HG03439 (cell line): ENCODE measurements at regions not wholly inside any gene's neighbourhood (a gene's known extent, or its start where the extent isn't known, plus 50 kb on each side); places are given as distances from the start of the nearest gene placed in this dataset.
A peak's percentile ranks its signal among the peaks of the same experiment; 100 is the strongest.

ENCODE experiments used
- ATAC-seq: cut with Tn5 transposase; IDR thresholded peaks from one replicate; pipeline ENCODE4 v1.9.1; 2021; ENCODE audit warnings: mild to moderate bottlenecking, moderate library complexity; ENCODE audit not compliant: unreplicated experiment

DNA sequence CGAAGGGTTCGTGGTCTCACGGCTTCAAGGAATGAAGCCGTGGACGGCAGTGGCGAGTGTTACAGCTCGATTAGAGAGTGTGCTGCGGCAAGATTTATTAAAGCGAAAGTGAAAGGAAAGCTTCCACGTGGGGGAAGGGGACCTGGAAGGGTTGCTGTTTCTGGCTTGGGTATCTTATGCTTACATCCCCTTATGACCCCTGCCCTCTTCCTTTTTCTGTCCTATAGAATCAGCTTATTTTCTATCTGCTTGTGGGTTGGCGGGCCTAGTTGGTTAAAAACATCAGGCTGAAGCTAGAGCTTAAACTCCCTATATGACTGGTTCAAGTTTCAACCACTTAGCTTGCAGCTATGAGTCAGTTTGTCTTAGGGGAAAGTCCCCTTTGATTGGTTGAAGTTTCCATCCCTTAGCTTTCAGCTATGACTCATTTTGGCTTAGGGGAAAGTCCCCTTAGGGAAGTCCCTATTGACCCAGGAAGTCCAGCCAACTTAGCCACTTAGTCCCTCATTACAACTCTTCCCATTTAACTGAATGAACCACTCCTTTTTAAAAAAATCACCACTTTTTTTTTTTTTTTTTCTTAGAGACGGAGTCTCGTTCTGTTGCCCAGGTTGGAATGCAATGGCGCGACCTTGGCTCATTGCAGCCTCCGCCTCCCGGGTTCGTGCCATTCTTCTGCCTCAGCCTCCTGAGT, 1494.7 kb upstream of the TMEM132C start:
- ATAC-seq, result peak; percentile 76

DNA sequence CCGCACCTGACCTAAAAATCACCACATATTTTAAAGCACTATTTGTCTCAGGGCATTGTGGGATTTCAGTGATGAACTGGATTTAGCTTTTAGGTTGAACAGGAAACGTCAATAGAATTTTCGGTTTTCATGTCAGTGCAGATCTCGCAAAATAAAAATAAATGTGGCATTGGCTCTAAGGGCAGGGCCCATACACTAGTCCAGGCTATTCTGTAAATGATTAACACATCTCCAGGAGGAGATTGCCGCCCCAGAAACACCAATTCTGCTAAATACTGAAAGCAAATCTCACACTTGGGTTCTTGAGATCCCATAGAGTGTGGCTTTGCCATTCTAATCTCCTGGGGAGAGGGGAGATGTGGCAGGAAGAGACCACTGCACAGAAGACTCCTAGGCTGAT, 1494.0 kb upstream of the TMEM132C start:
- ATAC-seq, result peak; percentile 21

DNA sequence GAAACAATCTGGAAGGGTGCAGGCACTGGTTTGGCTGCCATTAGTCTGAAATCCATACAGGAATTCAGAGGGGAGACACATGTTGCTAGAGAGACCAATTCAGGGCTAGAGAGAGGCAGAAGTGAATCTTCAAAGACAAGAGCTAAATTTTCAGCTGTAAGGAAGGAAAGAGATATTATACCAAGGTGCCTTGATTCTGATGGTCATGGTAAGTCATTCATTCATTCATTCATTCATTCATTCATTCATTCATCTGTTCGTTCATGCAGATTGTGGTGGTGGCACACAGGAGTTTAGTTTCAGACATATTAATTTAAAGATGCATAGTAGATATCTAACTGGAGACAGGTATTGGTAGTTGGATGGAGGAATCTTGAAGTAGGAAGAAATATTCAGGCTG, 1493.5 kb upstream of the TMEM132C start:
- ATAC-seq, result no peak

DNA sequence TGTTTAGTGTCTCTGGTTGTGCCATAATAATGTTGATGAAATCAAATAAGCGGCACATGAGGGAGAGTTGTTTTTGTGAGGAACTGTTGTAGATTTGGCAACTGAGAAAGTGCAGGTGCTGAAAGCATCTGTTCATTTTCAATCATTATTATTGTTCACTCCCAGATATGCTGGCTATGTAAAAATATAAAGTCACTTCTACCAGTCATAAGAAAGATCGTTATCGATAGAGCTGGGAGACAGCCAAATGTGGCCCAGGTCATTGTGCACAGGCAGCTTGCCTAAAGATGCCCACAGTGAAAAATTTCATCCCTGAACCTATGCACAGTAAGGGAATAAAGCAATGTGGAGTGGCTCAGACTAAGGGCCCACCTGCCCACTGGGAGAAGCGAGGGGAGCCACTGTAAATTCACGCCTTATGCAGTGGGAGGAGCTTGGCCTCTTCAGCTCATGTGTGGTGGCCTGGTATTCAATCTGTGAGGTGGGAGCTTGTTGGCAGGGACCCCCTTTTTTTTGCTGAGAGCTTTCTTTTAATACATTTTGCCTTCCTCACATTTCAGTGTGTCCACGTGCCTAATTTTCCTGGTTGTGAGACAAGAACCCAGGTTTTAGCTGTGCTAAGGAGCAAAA, 1490.8 kb upstream of the TMEM132C start:
- ATAC-seq, result no peak

DNA sequence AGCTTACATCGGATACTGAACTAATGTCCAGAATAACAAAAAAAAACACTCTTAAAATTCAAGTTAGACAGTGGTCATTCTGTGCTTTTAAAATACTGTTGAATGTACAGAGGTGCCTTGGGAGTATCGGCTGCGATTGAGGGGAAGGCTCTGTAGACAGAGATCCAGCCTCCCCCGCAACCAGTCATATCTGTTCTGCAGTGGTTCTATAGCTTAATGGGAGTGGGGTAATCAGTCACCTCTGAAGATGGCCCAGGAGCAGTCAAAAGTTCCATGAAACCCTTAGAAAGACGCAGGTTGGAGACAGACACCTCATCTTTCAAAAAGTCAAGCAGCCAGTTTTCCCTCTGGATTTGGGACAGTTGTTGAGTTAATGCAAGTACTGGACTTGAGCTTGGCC, 1486.6 kb upstream of the TMEM132C start:
- ATAC-seq, result no peak

DNA sequence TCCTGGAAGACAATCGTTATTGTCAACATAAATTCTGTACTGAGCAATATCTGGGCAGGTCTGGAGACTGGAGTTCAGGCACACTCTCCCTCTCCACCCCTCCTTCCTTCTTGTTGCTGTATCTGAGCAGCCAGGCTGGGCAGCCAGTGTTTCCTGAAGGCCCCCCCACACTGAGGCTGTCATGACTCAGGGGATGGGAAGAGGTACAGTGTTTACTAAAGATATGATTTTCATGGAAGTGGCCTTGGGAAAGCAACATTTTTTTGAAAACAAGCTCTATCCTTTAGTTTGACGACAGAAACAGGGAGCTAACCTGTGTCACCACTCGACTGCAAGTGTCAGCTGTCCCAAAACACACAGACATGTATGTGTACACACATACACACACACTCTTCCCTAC, 1485.4 kb upstream of the TMEM132C start:
- no peak for ATAC-seq

DNA sequence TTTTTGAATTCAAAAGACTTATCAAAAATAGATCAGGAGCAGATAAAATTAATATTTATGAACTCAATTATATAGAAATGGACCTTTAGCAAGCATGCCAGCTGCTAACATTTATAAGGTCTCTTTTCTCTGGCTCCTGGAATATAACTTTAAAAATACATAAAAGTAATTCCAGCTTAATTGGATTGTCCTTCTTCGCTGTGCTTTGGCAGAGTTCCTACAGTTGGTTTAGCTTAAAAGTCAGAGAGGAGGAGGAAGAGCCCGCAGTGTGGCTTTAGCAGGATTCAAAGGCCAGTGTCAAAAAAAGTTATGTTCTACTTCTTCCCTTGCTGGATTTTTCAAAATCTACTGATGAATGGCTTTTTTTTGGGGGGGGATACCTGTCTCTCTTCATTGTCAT, 1484.9 kb upstream of the TMEM132C start:
- no peak for ATAC-seq

DNA sequence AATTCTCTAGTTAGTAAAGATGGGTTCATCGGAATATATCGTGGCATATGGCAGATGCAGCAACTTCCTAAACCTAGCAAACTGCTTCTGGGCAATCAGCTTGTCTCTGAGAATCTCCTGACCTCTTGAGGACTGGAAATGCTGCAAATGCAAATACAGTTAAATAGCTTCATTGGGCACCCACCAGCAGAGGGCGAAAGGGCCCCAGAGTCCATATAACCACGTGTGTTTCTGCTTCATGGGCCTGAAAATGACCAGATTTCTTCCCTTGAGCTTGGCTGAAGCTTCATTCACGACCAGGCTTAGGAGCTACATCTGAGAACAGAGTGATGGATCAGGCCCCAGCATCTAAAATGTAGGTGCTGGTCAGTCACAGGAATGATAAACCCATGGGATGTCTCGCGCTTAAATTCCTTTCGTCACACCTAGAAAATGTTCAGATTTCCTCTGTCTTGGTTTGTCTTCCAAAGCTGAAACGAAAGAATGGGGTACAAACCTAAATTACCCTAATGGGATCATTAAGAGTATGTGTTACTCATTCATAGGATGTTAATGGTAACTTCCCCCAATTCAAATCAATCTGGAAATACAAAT, 1482.5 kb upstream of the TMEM132C start:
- ATAC-seq, result no peak

DNA sequence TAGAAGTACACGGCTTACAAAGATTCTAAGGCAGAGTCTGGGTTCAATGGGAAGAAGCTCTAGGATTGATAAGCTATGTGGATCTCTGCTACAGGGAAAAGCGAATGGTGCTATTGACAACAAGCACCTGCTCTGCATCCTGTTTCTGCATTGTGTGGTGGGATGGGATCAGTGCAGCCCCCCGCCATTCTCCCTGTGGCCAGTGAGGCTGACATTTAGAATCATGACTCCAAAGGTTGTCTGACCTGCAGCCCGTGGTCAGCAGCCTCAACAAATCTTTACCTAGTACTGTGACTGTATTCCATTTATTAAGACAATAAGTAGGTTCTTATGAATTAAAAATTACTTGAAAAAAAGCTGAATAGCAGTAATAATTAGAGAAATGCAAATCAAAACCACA, 1477.0 kb upstream of the TMEM132C start:
- ATAC-seq, result no peak

DNA sequence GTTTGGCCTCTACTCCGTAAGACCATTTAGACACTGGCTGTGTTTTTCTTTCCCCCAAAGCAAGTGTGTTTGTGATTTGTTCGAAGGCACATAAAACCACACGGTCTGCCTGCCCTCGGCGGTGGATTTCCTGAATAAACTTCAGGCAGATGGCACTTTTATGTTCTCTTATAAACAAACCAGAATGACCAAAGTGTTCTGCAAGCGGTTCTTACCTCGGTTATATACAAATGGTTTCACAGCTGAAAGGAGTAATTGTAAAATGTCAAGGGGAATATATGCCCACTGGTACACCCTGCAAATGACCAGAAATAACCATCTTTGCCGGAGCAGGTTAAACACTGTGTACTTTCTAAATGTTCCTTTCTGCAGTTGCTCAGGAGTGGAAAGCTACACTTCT, 1475.8 kb upstream of the TMEM132C start:
- ATAC-seq, result no peak

DNA sequence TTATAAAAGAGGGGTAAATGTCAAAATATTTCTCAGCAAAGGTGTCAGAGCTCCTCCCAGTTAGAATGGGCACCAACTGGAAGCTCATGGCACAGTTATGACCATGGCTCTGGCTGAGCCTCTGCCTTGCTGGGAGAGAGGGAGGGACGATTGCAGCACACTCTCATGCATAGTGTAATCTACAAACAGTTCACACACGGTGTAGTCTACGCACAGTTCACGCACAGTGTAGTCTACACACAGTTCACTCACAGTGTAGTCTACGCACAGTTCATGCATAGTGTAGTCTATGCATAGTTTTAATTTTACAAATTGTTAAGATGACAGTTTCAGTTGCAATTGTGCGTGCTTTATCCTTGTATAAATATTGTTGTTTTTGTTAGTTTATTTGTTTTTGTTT, 1474.6 kb upstream of the TMEM132C start:
- no peak for ATAC-seq

DNA sequence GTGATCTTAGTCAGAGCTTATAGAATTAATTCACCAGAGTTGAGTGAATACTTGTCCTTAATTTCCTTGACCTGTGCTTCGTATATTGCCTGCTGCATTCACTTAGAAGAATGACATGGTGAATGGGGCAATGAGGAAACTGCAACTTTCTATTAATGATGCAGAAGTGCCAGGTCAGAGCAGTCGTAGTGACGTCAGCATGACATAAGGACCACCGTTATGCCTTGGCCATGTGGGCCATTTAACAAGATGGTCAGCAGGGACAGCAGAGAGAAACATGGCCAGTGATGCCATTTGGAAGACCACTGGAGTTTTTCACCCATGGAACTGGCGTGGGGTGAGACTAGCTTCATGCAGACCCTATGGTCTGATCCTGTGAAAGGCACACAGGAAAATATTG, 1469.4 kb upstream of the TMEM132C start:
- ATAC-seq, result no peak

DNA sequence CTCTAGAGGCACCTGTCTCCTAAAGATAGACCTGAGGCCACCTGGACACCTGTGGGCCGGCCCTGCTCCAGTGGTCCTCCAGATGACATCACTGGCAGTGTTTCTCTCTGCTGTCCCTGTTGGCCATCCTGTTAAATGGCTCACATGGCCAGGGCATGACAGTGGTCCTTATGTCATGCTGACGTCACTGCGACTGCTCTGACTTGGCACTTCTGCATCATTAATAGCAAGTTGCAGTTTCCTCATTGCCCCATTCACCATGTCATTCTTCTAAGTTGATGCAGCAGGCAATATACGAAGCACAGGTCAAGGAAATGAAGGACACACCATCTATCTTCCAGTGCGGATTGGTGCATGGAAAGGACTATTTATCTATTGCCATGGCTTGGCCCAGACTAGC, 1468.5 kb upstream of the TMEM132C start:
- ATAC-seq, result no peak

DNA sequence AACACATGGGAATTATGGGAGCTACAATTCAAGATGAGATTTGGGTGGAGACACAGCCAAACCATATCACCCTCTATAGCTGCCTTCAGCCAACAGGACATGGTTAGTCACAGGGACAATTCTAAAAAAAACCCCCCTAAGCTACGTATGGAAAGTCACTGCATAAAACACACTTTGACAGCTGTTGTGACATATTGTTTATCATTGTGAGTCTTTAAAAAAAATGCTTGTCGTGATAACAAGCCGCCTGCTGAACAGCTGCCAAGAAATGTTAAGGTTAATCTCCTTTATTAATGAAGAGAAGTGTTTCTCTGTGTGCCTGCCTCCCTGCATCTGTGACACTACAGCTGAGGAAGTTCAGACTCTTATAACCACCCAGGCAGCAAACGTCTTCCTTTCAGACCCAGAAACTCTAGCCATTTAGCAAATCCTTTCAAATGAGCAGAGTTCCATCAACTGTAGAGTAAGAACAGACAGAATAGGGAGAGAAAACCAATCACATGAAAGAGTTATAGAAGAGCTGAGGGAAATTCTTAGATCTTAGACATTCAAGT, 1459.6 kb upstream of the TMEM132C start:
- ATAC-seq, result no peak

DNA sequence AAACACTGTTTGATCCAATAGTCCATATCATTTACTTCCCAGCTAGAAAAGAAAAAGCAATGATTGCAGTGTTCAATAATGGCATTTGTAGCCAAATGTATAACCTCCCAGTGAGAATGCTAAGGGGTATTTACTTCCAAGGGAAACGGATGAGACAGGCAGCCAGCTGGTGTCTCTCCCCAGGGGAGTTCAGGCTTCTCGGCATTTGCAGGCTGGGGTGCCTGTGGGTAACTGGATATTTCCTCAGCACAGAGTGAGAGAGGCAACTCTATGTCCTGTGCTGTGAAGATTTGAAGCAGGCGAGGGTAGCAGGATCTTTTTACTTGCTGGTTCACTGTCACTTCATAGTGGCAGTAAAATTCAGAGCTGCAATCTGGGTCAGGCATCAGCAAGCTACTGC, 1455.6 kb upstream of the TMEM132C start:
- ATAC-seq, result no peak

DNA sequence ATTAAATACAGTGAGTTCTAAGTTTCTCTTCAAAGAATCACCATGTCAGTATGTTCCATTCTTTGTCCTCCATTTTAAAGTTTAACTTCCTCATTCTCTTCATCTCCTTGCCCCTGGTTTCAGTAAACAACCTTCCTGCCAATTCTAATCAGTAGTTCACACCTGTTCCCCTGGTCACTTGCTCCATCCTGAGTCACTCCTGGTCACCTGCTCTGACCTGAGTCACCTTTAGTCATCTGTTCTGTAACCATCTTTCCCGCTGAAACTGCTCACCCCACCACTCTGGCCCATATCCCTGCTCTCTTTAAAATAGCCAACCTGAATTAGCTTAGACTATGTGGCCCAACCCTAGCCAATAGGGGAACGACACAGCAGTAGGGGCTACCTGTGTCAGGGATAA, 1447.4 kb upstream of the TMEM132C start:
- no peak for ATAC-seq

DNA sequence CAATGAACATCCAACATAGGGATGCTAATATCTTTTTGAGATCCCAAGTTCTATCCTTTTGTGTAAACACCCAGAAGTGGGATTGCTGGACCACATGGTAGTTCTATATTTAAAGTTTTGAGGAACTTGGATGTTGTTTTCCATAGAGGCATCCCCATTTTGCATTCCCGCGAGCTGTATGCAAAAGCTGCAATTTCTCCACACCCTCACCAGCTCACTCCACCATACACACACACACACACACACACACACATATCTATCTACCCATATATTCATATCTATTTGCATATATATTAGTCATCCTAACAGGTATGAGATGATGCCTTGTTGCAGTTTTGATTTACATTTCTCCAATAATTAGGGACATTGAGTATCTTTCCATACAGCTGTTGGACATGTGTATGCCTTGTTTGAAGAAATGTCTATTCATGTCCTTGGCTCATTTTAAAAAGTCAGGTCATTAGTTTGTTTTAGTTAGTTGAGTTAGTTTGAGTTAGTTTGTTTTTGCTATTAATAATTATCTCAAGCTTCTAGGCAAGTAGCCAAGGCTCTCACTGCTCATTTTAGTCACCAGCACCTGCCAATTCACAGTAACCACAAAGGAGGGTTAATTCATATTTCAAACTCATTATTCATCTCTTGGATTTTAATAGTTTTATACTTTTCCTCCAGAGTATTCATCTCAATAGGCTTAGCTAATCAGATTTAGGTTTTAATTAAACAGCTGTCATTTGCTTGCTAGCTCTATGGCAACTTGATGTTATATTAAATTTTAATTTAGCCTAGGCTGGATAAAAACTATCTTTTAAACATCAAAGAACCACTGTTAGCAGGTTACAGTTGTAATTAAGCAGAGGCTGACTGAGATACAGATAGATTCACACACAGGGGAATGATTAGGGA, 1435.9 kb upstream of the TMEM132C start:
- no peak for ATAC-seq

DNA sequence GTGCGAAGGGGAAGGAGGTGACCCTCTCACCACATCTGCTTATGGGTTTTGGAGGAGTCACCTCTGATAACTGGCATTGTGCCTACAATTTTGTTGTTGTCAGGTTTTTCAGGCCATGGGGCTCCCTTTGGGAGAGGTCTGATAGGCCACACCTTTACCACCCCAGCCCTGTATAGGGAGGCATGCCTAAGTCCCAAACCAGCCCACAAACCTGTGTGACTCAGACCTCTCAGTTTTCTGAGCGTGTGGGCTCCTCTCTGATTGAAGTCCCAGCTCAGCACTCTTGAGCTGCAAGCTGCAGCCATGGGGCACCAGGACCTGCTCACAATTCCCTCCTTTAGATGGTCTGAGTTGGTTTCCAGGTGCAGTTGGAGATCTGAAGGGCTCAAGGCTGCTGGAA, 1429.3 kb upstream of the TMEM132C start:
- ATAC-seq, result no peak

DNA sequence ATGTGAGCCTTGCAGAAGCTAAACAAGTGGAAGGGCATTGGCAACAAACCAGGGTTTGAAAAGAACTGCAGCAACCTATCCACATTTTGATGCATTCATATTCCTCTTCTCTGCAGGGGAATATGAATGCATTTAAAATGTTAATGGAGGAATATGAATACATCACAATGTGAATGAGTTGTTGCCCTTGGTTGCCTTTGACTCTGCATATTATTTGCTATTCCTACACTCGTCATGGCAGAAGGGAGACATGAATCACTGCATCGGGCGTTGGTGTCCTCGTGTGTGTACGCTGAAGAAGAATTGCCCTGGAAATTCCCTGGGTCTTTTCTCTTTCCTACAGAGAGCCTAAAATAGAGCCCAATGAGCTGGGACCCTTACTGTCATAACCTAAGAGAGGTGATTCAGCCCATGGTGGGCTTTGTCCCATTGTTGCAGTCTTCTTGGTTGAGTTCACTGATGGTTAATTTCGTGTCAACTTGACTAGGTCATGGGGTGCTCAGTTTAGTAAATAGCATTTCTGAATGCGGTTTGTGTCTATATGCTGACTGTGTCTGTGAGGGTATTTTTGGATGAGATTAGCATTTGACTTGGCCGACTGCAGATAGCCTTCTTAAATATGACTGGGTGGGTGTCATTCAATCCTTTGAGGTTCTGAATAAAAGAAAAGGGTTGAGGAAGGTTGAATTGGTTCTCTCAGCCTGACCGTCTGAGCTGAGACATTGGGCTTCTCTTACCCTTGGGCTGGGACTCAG, 1422.9 kb upstream of the TMEM132C start:
- ATAC-seq, result no peak

DNA sequence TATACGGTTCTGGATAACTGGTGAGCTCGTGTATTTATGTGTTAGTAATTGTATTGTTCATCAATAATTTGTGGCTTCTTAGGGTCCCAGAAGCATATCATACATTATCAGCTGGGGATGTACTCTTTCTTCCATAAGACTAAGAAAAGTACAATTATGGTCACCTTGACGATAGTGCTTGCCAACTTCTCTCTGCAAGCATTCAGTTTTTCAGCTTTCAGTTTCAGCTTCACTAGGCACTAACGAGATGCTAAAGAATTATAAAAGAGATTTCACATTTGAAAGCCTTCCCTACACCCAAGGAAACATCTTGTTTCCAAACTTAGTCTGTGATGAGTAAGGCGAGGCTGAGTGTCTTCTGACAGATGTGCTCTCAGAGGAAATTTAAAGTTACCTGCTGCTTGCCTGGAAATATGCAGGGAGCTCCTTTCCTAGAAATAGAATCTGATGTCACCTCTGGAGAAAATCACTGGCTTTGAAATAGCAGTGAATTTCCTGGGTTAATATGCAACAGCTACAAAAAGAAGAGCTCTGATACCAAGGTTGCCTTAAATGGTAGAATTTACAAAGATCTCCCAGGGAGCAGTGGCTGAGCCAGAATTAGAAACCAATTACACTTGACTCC, 1419.9 kb upstream of the TMEM132C start:
- no peak for ATAC-seq
